Aorta (tissue), 5 donors: ENCODE measurements at regions not wholly inside any gene's neighbourhood (a gene's known extent, or its start where the extent isn't known, plus 50 kb on each side); places are given as distances from the start of the nearest gene placed in this dataset.
"Not testable (repeated sequence)": the region's sequence is repeated elsewhere in the genome, so short reads cannot be mapped to it uniquely, and the experiment has no call there.

Experiments used
- ATAC-seq: fragments of 200-7000 bp; cut with Tn5 transposase; one replicate; pipeline ENCODE4 v1.9.1; 2022; ENCODE audit warnings: moderate library complexity; ENCODE audit not compliant: low FRiP score
- DNase-seq, 2 donors: peaks; one replicate each; pipeline ENCODE4 v3.0.0-alpha.2; 2020
- H3K27ac ChIP-seq, 2 donors: one replicate each; pipeline ENCODE4 v1.5.1; 2013; ENCODE audit warnings: low read length in 2 of 2, mild to moderate bottlenecking in 2 of 2, moderate library complexity in 2 of 2, control low read depth in 1 of 2, inconsistent platforms in 1 of 2, low read depth in 1 of 2
- H3K27me3 ChIP-seq, 2 donors: one replicate each; pipeline ENCODE4 v1.6.1; 2013; ENCODE audit warnings: control low read depth in 1 of 2, low read length in 1 of 2, mild to moderate bottlenecking in 1 of 2, moderate library complexity in 1 of 2; ENCODE audit not compliant: insufficient read depth in 2 of 2, control insufficient read depth in 1 of 2
- H3K36me3 ChIP-seq, 2 donors: one replicate each; pipeline ENCODE4 v1.6.1; 2013; ENCODE audit warnings: control low read depth in 1 of 2, low read length in 1 of 2, mild to moderate bottlenecking in 1 of 2; ENCODE audit not compliant: insufficient read depth in 2 of 2, control insufficient read depth in 1 of 2
- H3K4me1 ChIP-seq, 2 donors: one replicate each; pipeline ENCODE4 v1.6.1; 2013; ENCODE audit warnings: low read length in 2 of 2, control low read depth in 1 of 2, mild to moderate bottlenecking in 1 of 2, moderate library complexity in 1 of 2; ENCODE audit not compliant: insufficient read depth in 2 of 2, control insufficient read depth in 1 of 2
- H3K4me3 ChIP-seq, 2 donors: one replicate each; pipeline ENCODE4 v1.5.1; 2013; ENCODE audit warnings: low read length in 2 of 2, control low read depth in 1 of 2, mild to moderate bottlenecking in 1 of 2
- H3K9me3 ChIP-seq: one replicate; pipeline ENCODE4 v1.6.1; 2013; ENCODE audit warnings: mild to moderate bottlenecking, low read length; ENCODE audit not compliant: control insufficient read depth
- WGBS, 2 donors: extraction: QIAGEN DNeasy Blood & Tissue Kit; methylation state at CpG; one replicate each; pipeline ENCODE4 v1.1.7; 2013; 5-methylcytosine and 5-hydroxymethylcytosine counted together
- intact Hi-C, 2 donors: fragments of 100-400 bp; cut with DNase I; formaldehyde crosslinking; loops; one replicate each; pipeline versions ENCODE4 v1.14.2 to v1.15.0; 2022
- donor health status: healthy with polysubstance abuse.
- donor health status: Bipolar disorder and iron deficiency.
- donor health status: DM: no; HTN: no; CAD: no.
- donor health status: DM: no; HTN: no; CAD: no.
- donor health status: DM: yes; HTN: yes; CAD: no.

GRCh38 chr5:78716206-78716605, 67.6 kb upstream of the LHFPL2 start:
- no peak for ATAC-seq
- Histone ChIP-seq H3K36me3 (no peaks in the 10 kb centered on the region), H3K4me1 (no peaks in the 10 kb centered on the region), H3K4me3 (no peak overlapping the region), H3K27me3 (no peaks in the 10 kb centered on the region), H3K27ac (no peak overlapping the region), H3K9me3 (no peaks in the 10 kb centered on the region)
- intact Hi-C loops = no loop called here
- no peak for DNase-seq
- 0 to 13% methylated on average over 1 of the region's 1 CpG for WGBS, 2 donors

- H3K9me3 ChIP-seq, H3K36me3 ChIP-seq, H3K4me3 ChIP-seq, H3K4me1 ChIP-seq, ATAC-seq, H3K27me3 ChIP-seq, DNase-seq, H3K27ac ChIP-seq, intact Hi-C loops: not testable (repeated sequence)
- 93 to 98% methylated on average over 3 of the region's 3 CpGs for whole genome bisulfite sequencing, 2 donors
These were observed 66.8 kb upstream of the LHFPL2 start for GRCh38 chr5:78715351-78715750.

GRCh38 chr5:78711670-78712069, 63.1 kb upstream of the LHFPL2 start:
- H3K9me3 ChIP-seq, H3K36me3 ChIP-seq, H3K27me3 ChIP-seq, H3K27ac ChIP-seq, intact Hi-C loops, DNase-seq, H3K4me3 ChIP-seq, ATAC-seq, H3K4me1 ChIP-seq: not testable (repeated sequence)

GRCh38 chr5:78709729-78710430, 61.3 kb upstream of the LHFPL2 start:
- H3K4me3 ChIP-seq, DNase-seq, intact Hi-C loops, H3K9me3 ChIP-seq, H3K27me3 ChIP-seq, H3K36me3 ChIP-seq, ATAC-seq, H3K4me1 ChIP-seq, H3K27ac ChIP-seq: not testable (repeated sequence)
- 96 to 97% methylated on average over 18 of the region's 18 CpGs for WGBS, 2 donors

- H3K4me3 ChIP-seq = no peak overlapping the region
- no peak for ATAC-seq
- H3K4me1 ChIP-seq = no peaks in the 10 kb centered on the region
- H3K36me3 ChIP-seq = no peaks in the 10 kb centered on the region
- no peaks in the 10 kb centered on the region for H3K27me3 ChIP-seq
- H3K9me3 ChIP-seq = no peaks in the 10 kb centered on the region
- DNase-seq = no peak
- intact Hi-C loops = no loop called here
- no peak overlapping the region for H3K27ac ChIP-seq
- WGBS, 2 donors = 6 to 11% methylated on average over 3 of the region's 3 CpGs
These were observed 58.3 kb upstream of the LHFPL2 start for GRCh38 chr5:78706825-78707224.

- intact Hi-C loops = no loop called here
- DNase-seq = no peak
- no peaks in the 10 kb centered on the region for H3K36me3 ChIP-seq
- no peak for ATAC-seq
- no peaks in the 10 kb centered on the region for H3K4me1 ChIP-seq
- H3K4me3 ChIP-seq = no peak overlapping the region
- H3K27me3 ChIP-seq = no peaks in the 10 kb centered on the region
- no peaks in the 10 kb centered on the region for H3K9me3 ChIP-seq
- H3K27ac ChIP-seq = no peak overlapping the region
- WGBS, 2 donors = 53 to 54% methylated on average over 2 of the region's 2 CpGs
These were observed 57.8 kb upstream of the LHFPL2 start for GRCh38 chr5:78706381-78706780.

GRCh38 chr5:78705826-78706225, 57.3 kb upstream of the LHFPL2 start:
- ATAC-seq = no peak
- Histone ChIP-seq H3K9me3 (no peaks in the 10 kb centered on the region), H3K36me3 (no peaks in the 10 kb centered on the region), H3K4me1 (no peaks in the 10 kb centered on the region), H3K4me3 (no peak overlapping the region), H3K27ac (no peak overlapping the region), H3K27me3 (no peaks in the 10 kb centered on the region)
- WGBS, 2 donors = 89 to 95% methylated on average over 3 of the region's 3 CpGs
- no peak for DNase-seq
- intact Hi-C loops = no loop called here

- WGBS, 2 donors = 30 to 39% methylated on average over 3 of the region's 3 CpGs
- intact Hi-C loops = no loop called here
- H3K9me3 ChIP-seq = no peaks in the 10 kb centered on the region
- H3K27me3 ChIP-seq = no peaks in the 10 kb centered on the region
- H3K27ac ChIP-seq = no peak overlapping the region
- ATAC-seq (no peak), DNase-seq (no peak)
- H3K36me3 ChIP-seq = no peaks in the 10 kb centered on the region
- no peak overlapping the region for H3K4me3 ChIP-seq
- H3K4me1 ChIP-seq = no peaks in the 10 kb centered on the region
These were observed 53.3 kb upstream of the LHFPL2 start for GRCh38 chr5:78701795-78702410.

- H3K27ac ChIP-seq = peak overlapping the region in 1 of 2 donors; percentile 54
- H3K4me3 ChIP-seq = no peak overlapping the region
- ATAC-seq (peak; percentile 42), DNase-seq (no peak)
- intact Hi-C loops = no loop called here
- no peaks in the 10 kb centered on the region for H3K36me3 ChIP-seq
- WGBS, 2 donors = 60 to 71% methylated on average over 6 of the region's 6 CpGs
- H3K9me3 ChIP-seq = no peaks in the 10 kb centered on the region
- H3K4me1 ChIP-seq = no peaks in the 10 kb centered on the region
- H3K27me3 ChIP-seq = no peaks in the 10 kb centered on the region
These were observed 51.1 kb upstream of the LHFPL2 start for GRCh38 chr5:78699552-78700153.
